Activated CD4-positive, alpha-beta T cell treated with anti-CD3 and anti-CD28 coated beads, Interleukin-2, Interleukin-4, amounts not matched to agents 100 ng/mL and 50 ng/mL, durations not matched to agents 16 hours and 8 hours (primary cell): ENCODE measurements at regions not wholly inside any gene's neighbourhood (a gene's known extent, or its start where the extent isn't known, plus 50 kb on each side); places are given as distances from the start of the nearest gene placed in this dataset.

Experiments
- DNase-seq: peaks from one replicate; pipeline ENCODE4 v3.0.0-alpha.2; 2020; ENCODE audit warnings: low spot score

GRCh38 chr9:12874395-12874794, 99.6 kb downstream of the LURAP1L start:
- no peak for DNase-seq

DNA sequence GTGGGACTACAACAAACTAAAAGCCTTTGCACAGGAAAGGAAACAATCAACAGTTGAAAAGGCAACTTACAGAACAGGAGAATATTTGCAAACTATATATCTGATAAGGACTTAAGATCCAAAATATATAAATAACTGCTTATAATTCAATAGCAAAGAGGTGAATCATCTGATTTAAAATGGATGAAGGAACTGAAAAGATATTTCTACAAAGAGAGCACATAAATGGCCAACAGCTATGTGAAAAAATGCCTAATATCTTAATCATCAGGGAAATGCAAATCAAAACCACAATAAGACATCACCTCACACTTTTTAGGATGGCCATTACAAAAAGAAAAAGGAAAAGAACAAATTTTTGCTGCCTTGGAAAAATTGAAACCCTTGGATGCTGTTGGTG, 100.4 kb downstream of the LURAP1L start:
- DNase-seq = no peak

- DNase-seq = no peak
These were observed 102.1 kb downstream of the LURAP1L start for GRCh38 chr9:12876872-12877271.

GRCh38 chr9:12878351-12878978, 103.6 kb downstream of the LURAP1L start:
- DNase-seq = no peak

GRCh38 chr9:12879961-12880360, 105.1 kb downstream of the LURAP1L start:
- no peak for DNase-seq

GRCh38 chr9:12880406-12881015, 105.7 kb downstream of the LURAP1L start:
- no peak for DNase-seq

DNA sequence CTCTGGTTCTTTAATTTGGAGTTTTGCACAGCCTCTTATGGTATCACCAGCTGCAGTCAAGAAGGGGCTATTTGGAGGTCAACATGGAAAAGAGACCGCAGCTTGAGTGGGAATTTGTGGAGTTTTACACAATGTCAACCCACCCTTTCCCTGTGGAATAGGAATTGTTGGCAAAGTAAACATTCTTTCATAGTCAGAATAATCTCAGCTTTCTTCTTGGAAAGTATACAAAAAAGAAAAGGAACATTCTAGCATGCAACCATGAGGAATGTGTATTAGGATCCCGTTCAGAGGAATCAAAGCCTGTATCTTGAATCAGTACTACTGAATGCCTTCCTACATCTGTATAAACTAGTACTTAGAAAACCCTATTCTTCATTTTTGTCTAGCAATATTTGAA, 107.6 kb downstream of the LURAP1L start:
- DNase-seq = no peak

DNA sequence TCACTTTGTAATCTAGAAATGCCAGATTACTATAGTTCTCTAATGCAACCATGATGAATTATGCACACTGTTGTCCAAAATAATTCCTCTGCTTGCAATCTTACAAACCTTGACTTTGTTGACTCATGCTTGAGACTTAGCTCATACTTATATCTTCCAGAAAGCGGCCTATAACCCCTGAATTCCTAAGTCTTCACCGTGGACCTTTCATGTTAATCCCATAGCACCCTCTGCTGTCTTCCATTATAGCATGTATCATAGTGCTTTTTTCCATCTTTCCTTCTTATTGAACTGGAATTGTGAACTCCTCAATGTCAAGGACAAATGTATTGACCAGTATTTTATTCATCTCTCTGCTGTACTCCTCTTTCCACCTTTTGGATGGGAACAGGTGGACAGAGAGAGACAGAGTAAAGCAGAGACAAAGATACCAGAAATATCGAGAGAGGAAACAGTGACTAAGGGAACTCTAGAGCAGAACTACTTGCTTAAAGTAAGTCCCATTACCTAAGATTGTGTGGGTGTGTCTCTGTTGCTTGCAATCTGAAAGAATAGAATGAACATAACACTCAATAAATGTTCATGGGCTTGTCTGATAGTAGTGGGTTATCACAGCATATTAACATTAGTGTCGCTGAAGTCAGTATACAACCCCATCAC, 110.0 kb downstream of the LURAP1L start:
- DNase-seq = no peak

DNA sequence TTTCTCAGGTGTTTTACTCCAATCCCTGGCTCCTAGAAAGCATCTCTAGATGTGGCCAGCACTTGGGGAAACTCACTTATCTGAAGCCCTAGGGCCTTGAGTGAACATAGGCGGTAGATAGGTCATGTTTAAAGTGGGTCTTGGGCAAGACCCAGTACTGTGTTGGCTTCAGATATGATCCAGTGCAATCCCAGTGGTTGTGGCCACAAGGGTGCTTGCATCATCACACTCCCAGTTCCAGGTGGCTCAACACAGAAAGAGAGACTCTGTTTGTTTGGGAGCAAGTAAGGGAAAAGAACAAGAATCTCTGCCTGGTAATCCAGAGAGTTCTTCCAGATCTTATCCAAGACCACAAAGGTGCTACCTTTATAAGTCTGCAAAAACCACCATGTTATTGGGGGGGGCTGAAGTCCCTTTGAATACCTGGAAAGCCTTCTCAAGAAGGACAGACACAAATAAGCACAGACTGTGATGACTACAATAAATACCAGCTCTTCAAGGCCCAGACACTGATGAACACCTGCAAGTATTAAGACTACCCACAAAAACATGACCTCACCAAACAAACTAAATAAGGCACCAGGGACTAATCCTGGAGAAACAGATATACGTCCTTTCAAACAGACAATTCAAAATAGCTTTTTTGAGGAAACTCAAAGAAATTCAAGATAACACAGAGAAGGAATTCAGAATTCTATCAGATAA, 114.7 kb downstream of the LURAP1L start:
- no peak for DNase-seq

DNA sequence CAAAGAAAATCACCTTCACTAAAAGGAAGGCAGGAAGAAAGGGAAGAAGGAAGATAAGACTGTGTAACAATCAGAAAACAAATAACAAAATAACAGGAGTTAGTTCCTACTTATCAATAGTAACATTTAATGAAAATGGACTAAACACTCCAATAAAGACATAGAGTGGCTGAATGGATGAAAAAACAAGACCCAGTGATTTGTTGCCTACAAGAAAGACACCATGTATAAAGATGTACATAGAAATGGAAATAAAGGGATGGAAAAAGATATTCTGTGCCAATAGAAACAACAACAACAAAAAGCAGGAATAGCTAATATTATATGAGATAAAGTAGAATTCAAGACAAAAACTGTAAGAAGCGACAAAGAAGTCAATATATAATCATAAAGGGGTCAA, 116.8 kb downstream of the LURAP1L start:
- no peak for DNase-seq

- DNase-seq = no peak
These were observed 128.5 kb downstream of the LURAP1L start for GRCh38 chr9:12903316-12903715.

DNA sequence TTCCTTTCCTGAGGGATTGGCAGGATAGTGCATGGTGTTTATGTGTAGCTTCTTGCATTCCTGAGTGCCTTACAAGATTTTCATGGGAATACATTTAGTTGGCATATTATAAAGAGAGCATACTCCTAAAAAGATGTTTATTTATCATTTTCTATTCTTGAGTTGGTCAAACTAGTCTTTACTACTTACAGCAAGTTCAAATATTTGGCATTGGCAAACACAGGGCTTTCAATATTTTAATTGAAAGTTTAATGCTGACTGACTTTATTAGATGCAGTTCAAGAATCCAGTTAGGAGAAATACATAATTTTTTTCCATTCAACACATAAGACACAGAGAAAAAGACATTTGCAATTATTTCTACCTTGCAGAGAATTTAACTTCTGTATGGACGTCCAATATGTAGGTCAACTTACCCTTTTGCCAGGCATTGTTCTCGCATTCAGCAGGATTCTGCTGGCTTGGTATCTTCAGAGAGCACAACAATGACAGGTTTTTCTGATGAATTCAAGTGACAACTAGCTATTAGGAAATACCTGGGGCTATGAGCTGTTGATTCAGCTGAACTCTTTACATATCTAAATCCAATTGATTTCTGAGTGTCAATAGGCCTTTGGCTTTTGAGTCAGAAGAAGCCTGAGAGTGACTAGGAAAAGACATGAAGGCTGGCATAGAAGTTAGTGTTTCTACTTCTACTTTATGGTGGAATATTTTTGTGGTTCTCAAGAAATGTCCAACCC, 129.6 kb downstream of the LURAP1L start:
- no peak for DNase-seq

GRCh38 chr9:12906646-12907045, 131.8 kb downstream of the LURAP1L start:
- no peak for DNase-seq

DNA sequence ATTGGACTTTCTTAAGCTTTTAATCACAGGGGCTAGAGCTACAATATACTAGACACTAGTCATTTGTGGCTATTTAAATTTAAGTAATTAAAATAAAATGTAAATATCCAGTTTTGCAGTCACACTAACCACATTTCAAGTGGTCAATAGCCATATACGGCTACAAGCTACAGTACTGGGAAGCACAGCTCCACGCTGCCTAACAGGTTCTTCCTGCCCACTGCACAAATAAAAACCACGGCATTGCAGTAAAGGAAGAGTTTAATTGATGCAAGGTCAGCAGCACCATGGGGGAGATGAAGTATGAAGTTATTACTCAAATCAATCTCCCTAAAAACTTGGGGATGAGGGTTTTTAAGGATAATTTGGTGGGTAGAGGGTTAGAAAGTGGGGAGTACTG, 134.1 kb downstream of the LURAP1L start:
- DNase-seq = no peak

- no peak for DNase-seq
These were observed 140.6 kb downstream of the LURAP1L start for GRCh38 chr9:12915366-12915954.

DNA sequence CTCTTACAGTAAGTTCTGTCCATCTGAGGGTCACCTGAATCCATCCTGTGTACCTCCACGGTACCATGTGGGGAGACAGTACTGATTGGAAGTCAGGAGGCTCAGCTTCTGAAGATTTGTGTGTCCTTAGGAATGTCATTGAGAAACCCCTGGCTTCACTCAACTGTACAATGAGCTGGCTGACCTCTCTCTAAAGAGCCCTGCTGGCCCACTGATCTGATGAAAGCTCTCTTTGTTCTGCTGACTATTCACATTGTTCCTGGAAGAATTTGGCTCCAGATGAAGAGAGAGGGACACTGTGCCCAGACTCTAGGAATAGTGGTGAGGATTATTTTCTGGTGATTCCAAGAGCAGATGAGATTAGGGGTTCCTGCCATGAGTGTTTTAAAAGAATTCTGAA, 141.2 kb downstream of the LURAP1L start:
- DNase-seq = no peak

- no peak for DNase-seq
These were observed 145.6 kb downstream of the LURAP1L start for GRCh38 chr9:12920437-12920836.

DNA sequence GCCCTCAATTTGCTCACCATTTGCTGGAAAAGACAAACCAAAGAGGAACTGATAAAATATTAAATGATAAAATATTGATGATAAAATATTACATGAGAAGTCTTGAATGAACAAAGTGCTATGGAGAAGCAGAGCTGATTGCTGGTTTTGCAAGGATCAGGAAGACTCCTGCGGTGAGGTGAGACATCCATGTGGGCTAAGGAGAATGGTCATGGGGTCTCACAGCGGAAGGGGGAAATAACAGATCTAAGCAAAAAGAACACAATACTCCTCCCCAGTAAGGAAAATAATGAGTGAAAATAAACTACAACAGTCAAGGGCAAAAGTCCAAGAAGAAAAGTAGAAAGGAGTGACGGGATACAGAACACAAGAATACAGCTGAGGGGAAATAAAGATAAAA, 146.8 kb downstream of the LURAP1L start:
- no peak for DNase-seq

DNA sequence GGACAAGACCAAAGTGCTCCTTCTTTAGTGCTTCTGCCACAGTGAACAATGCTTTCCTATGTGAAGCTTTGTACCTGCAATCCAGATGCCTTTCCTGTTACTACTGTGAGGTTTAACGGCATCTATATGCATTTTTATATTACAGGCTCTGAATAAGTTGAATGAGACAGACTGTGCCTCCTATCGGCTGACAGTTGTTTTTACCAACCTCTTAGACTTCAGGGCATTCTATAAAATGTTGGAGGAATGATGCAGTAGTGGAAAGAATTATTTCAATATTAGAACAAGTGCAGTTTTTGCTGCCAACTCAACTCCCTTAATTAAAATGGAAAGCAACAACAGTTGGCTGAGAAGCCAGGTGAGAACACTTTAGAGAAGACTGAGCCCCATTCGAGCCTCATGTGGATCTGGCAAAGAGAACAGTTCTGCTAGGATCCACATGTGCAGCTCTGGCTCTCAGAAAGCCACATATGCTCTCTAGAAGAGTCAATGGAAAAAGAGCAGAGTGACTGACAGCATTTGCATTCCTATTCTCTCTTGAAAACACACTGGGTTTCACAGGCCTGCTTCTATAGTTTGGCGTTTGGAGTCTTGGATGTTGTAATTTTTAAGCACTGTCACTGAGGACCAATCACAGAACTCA, 147.5 kb downstream of the LURAP1L start:
- DNase-seq = no peak

DNA sequence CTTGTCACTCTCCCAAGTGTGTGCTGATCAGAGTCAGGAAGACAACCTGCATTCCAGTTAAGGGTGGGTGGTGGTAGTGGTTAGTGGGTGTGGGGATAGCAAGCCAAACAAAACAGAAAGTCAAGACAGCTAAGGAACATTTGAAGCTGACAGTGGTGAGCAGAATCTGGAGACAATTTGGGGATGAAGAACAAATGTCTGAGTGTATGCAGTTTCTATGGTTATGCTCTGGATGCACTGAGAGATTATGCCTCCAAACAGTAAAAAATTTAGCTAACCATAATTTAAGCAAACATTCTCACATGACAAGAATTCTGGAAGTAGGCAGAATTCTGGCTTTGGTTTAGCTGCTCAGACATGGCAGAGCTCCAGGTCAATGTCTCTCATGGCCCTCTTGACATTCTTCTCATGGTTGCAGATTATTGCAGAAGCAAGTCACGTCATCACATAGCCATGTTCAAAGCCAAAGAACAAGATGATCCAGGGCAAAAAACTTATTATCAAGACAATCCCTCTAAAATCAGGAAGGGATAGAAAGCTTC, 148.7 kb downstream of the LURAP1L start:
- DNase-seq = no peak

DNA sequence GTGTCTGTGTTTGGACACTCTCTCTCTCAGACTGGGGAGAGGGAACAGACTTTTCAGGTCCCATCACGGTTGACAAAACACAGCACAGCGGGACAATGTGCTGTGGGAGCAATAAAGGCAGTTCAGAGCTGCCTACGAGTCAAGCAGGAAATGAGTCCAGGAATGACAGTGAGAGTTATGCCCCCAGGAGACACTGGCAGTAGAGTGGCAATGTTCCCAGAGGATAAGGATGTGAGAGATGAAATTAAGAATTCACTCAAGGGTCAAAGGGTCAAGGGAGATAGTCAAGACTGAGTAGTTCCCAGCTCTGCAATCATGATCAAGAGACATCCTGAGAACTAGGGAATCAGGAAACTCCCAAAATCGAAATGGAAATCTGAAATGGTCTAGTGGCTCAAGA, 156.1 kb downstream of the LURAP1L start:
- DNase-seq = no peak
